Right cardiac atrium (tissue), 5 donors: ENCODE measurements at regions not wholly inside any gene's neighbourhood (a gene's known extent, or its start where the extent isn't known, plus 50 kb on each side); places are given as distances from the start of the nearest gene placed in this dataset.

Experiments used
- ATAC-seq, 2 donors: fragments of 200-7000 bp; cut with Tn5 transposase; one replicate each; pipeline versions ENCODE4 v1.8.0 to v1.9.1; 2020; ENCODE audit warnings: moderate library complexity in 2 of 2, mild to moderate bottlenecking in 1 of 2
- DNase-seq, 3 donors: peaks; one replicate each; pipeline ENCODE4 v3.0.0-alpha.2; 2020
- H3K27ac ChIP-seq: one replicate; pipeline ENCODE4 v1.5.1; 2013; ENCODE audit warnings: mild to moderate bottlenecking, low read length, control low read depth, moderate library complexity
- H3K27me3 ChIP-seq: one replicate; pipeline ENCODE4 v1.6.1; 2013; ENCODE audit not compliant: control insufficient read depth, insufficient read depth
- H3K4me1 ChIP-seq: one replicate; pipeline ENCODE4 v1.6.1; 2013; ENCODE audit warnings: low read length; ENCODE audit not compliant: control insufficient read depth, insufficient read depth
- H3K4me3 ChIP-seq: one replicate; pipeline ENCODE4 v1.5.1; 2013; ENCODE audit warnings: low read length, control low read depth
- H3K9me3 ChIP-seq: one replicate; pipeline ENCODE4 v1.6.1; 2013; ENCODE audit warnings: low read length; ENCODE audit not compliant: control insufficient read depth
- WGBS: extraction: QIAGEN DNeasy Blood & Tissue Kit; methylation state at CpG from one replicate; pipeline ENCODE4 v1.1.7; 2013; 5-methylcytosine and 5-hydroxymethylcytosine counted together
- intact Hi-C, 4 donors: fragments of 100-400 bp; cut with DNase I; formaldehyde crosslinking; loops; one replicate each; pipeline versions ENCODE4 v1.11.0 to v1.14.0; 2022 to 2023
- donor health status: healthy with polysubstance abuse.
- donor health status: DM: no; HTN: yes; CAD: no.
- donor health status: DM: no; HTN: no; CAD: no.
- donor health status: DM: no; HTN: yes; CAD: no; lungs with severe emphysema.
- donor health status: DM: yes; HTN: yes; CAD: no.

- Histone ChIP-seq H3K9me3 (no peaks in the 10 kb centered on the region), H3K27me3 (no peaks in the 10 kb centered on the region), H3K4me1 (no peaks in the 10 kb centered on the region), H3K4me3 (no peak overlapping the region), H3K27ac (no peak overlapping the region)
- WGBS = 49% methylated on average over 2 of the region's 2 CpGs
- DNase-seq (no peak), ATAC-seq (no peak)
- intact Hi-C loops = no loop called here
Observed at GRCh38 chr14:24693983-24694382, 60.0 kb upstream of the GZMB start.

GRCh38 chr14:24693353-24693737 is 59.4 kb upstream of the GZMB start:
- Histone ChIP-seq H3K4me3 (no peak overlapping the region), H3K9me3 (no peaks in the 10 kb centered on the region), H3K27me3 (no peaks in the 10 kb centered on the region), H3K27ac (no peak overlapping the region), H3K4me1 (no peaks in the 10 kb centered on the region)
- DNase-seq (no peak), ATAC-seq (no peak)
- WGBS = 75% methylated on average over 3 of the region's 3 CpGs
- intact Hi-C loops = no loop called here

GRCh38 chr14:24692382-24693352 is 58.7 kb upstream of the GZMB start:
- DNase-seq = no peak

GRCh38 chr14:24690492-24690891 is 56.5 kb upstream of the GZMB start:
- ATAC-seq (no peak), DNase-seq (no peak)
- Histone ChIP-seq H3K4me1 (no peaks in the 10 kb centered on the region), H3K9me3 (no peaks in the 10 kb centered on the region), H3K4me3 (no peak overlapping the region), H3K27me3 (no peaks in the 10 kb centered on the region), H3K27ac (no peak overlapping the region)
- intact Hi-C loops = no loop called here
- 51% methylated on average over 4 of the region's 4 CpGs for WGBS

More at GRCh38 chr14:24692382-24693352, 58.7 kb upstream of the GZMB start:
- Histone ChIP-seq H3K27ac (no peak overlapping the region), H3K4me1 (no peaks in the 10 kb centered on the region), H3K9me3 (no peaks in the 10 kb centered on the region), H3K4me3 (no peak overlapping the region), H3K27me3 (no peaks in the 10 kb centered on the region)
- intact Hi-C loops = no loop called here
- ATAC-seq = no peak
- 66% methylated on average over 11 of the region's 11 CpGs for WGBS

- Histone ChIP-seq H3K9me3 (no peaks in the 10 kb centered on the region), H3K4me1 (no peaks in the 10 kb centered on the region), H3K27ac (no peak overlapping the region), H3K27me3 (no peaks in the 10 kb centered on the region), H3K4me3 (no peak overlapping the region)
- WGBS = 71% methylated on average over 6 of the region's 6 CpGs
- DNase-seq (no peak), ATAC-seq (no peak)
- intact Hi-C loops = no loop called here
Observed at GRCh38 chr14:24688030-24688658, 54.2 kb upstream of the GZMB start.
